K562 (cell line): ENCODE measurements at regions not wholly inside any gene's neighbourhood (a gene's known extent, or its start where the extent isn't known, plus 50 kb on each side); places are given as distances from the start of the nearest gene placed in this dataset.

Experiments used
- ATAC-seq: fragments of 200-7000 bp; cut with Tn5 transposase; 3 replicates; pipeline ENCODE4 v1.9.1; 2020; ENCODE audit warnings: moderate library complexity
- BruUV-seq: library from RNA; stranded (reverse); fragments of 400-500 nt; replicated peaks from 2 replicates; lab custom pipeline; 2021; lab: Mats Ljungman, UMichigan
- CTCF ChIA-PET: fragments of 300-600 bp; formaldehyde crosslinking; extraction: SDS; loops from one replicate; lab custom pipeline; 2021; ENCODE audit warnings: low intra/inter-chr PET ratio; lab: Yijun Ruan, JAX
- POLR2A ChIA-PET: fragments of 300-600, 350-650 bp; sonication (Branson Sonifier 250); formaldehyde crosslinking; extraction: SDS; loops from one replicate; lab custom pipeline; 2021; ENCODE audit warnings: antibody characterized with exemption, inconsistent platforms; lab: Yijun Ruan, JAX
- DNase-seq, 4 experiments: peaks; one replicate each; pipeline versions ENCODE4 v3.0.0 to v3.0.0-alpha.2; 2011 to 2018; ENCODE audit warnings: low spot score in 3 of 4, mixed read lengths in 3 of 4; ENCODE audit errors: extremely low read depth in 1 of 4
- FAIRE-seq: peaks from 2 replicates; lab custom pipeline; 2011; peaks lifted over from hg19 to GRCh38; lab: Jason Lieb, UNC
- H2AFZ ChIP-seq: 2 replicates; pipeline ENCODE4 v1.6.0; 2011; ENCODE audit warnings: low read depth, low read length, control low read depth, inconsistent platforms
- H3K27ac ChIP-seq: fragments of 200-600 bp; 3 replicates; pipeline ENCODE4 v1.8.0; 2011; ENCODE audit warnings: low read depth, mild to moderate bottlenecking, control low read depth, inconsistent platforms, low read length, moderate library complexity, mixed read lengths; ENCODE audit errors: extremely low read depth
- H3K27me3 ChIP-seq, 2 experiments: fragments of 300-600 bp in 1 of 2; 2 replicates in 1 of 2; 3 replicates in 1 of 2; pipeline versions ENCODE4 v1.6.0 to v1.8.0; 2011; ENCODE audit warnings: inconsistent platforms in 2 of 2, low read length in 2 of 2, mild to moderate bottlenecking in 1 of 2, mixed read lengths in 1 of 2, moderate library complexity in 1 of 2; ENCODE audit not compliant: control insufficient read depth in 2 of 2, insufficient read depth in 2 of 2
- H3K36me3 ChIP-seq: fragments of 300-600 bp; 3 replicates; pipeline ENCODE4 v1.8.0; 2011; ENCODE audit warnings: mild to moderate bottlenecking, low read length, inconsistent platforms; ENCODE audit not compliant: control insufficient read depth, insufficient read depth
- H3K4me1 ChIP-seq, 2 experiments: fragments of 200-600 bp in 1 of 2; replicated peaks in 1 of 2; 2 replicates in 1 of 2; 3 replicates in 1 of 2; pipeline versions ENCODE4 v1.5.1 to v1.8.0; 2011; ENCODE audit warnings: inconsistent platforms in 2 of 2, low read length in 2 of 2, mild to moderate bottlenecking in 1 of 2, mixed read lengths in 1 of 2, moderate library complexity in 1 of 2; ENCODE audit not compliant: control insufficient read depth in 2 of 2, insufficient read depth in 2 of 2
- H3K4me2 ChIP-seq: 2 replicates; pipeline ENCODE4 v1.6.1; 2011; ENCODE audit warnings: low read length, control low read depth, inconsistent platforms, mixed read lengths; ENCODE audit not compliant: insufficient read depth
- H3K4me3 ChIP-seq: fragments of 200-600 bp; sonication (generic), shearing (Covaris generic); 2 replicates; pipeline ENCODE4 v1.5.1; 2016; ENCODE audit warnings: control low read depth, inconsistent platforms
- H3K79me2 ChIP-seq: fragments of 200-600 bp; 3 replicates; pipeline ENCODE4 v1.8.0; 2011; ENCODE audit warnings: low read length, inconsistent platforms; ENCODE audit not compliant: control insufficient read depth, insufficient read depth
- H3K9ac ChIP-seq, 2 experiments: 2 replicates each; pipeline versions ENCODE4 v1.6.0 to v1.6.1; 2011; ENCODE audit warnings: low read depth in 2 of 2, low read length in 2 of 2, control low read depth in 1 of 2, inconsistent platforms in 1 of 2, mild to moderate bottlenecking in 1 of 2, mixed read lengths in 1 of 2; ENCODE audit not compliant: insufficient read depth in 1 of 2
- H3K9me1 ChIP-seq: one replicate; pipeline ENCODE4 v1.6.0; 2011; ENCODE audit warnings: inconsistent platforms, mild to moderate bottlenecking, low read length, moderate library complexity; ENCODE audit not compliant: control insufficient read depth, insufficient read depth
- H3K9me3 ChIP-seq: replicated peaks from 2 replicates; pipeline ENCODE4 v1.5.1; 2011; ENCODE audit warnings: low read depth, low read length, inconsistent platforms; ENCODE audit not compliant: control insufficient read depth, insufficient read depth
- H4K20me1 ChIP-seq: replicated peaks from 2 replicates; pipeline ENCODE4 v1.6.1; 2011; ENCODE audit warnings: low read length, inconsistent platforms, mixed read lengths; ENCODE audit not compliant: control insufficient read depth, insufficient read depth
- ADNP ChIP-seq: fragments of 200-800 bp; sonication (Bioruptor generic); IDR thresholded peaks from 2 replicates; pipeline ENCODE4 v1.6.1; 2016; ENCODE audit warnings: missing genetic modification characterization, missing compliant biosample characterization
- ARNT ChIP-seq, 2 experiments: fragments of 450-650 bp; IDR thresholded peaks; 2 replicates each; pipeline ENCODE4 v1.6.1; 2016; ENCODE audit warnings: mild to moderate bottlenecking in 1 of 2
- CEBPG ChIP-seq, 3 experiments: fragments of 200-800 bp in 1 of 3; sonication (Bioruptor generic) in 1 of 3; sonication (generic) in 1 of 3; formaldehyde crosslinking in 1 of 3; IDR thresholded peaks in 2 of 3; conservative IDR thresholded peaks in 1 of 3; 2 replicates each; pipeline versions ENCODE4 v1.6.1 to v1.8.0; 2016 to 2022; ENCODE audit warnings: missing compliant biosample characterization in 2 of 3, missing genetic modification characterization in 2 of 3, mild to moderate bottlenecking in 1 of 3, missing genetic modification reagents in 1 of 3
- DIDO1 ChIP-seq: fragments of 450-650 bp; IDR thresholded peaks from 2 replicates; pipeline ENCODE4 v1.6.1; 2016; ENCODE audit warnings: low read depth, missing biosample characterization, missing genetic modification characterization
- EP300 ChIP-seq: IDR thresholded peaks from 2 replicates; pipeline ENCODE4 v1.6.1; 2012; ENCODE audit warnings: low read length, improper control_type of control experiment
- FOXA3 ChIP-seq, 2 experiments: fragments of 450-650 bp in 1 of 2; sonication (generic) in 1 of 2; formaldehyde crosslinking; IDR thresholded peaks in 1 of 2; conservative IDR thresholded peaks in 1 of 2; 2 replicates each; pipeline versions ENCODE4 v1.4.0 to v1.8.0; 2020 to 2022; ENCODE audit warnings: mild to moderate bottlenecking in 2 of 2, missing genetic modification reagents in 1 of 2
- IRF1 ChIP-seq: sonication (generic); formaldehyde crosslinking; IDR thresholded peaks from 2 replicates; pipeline ENCODE4 v1.8.0; 2022; ENCODE audit warnings: missing genetic modification reagents, mild to moderate bottlenecking, borderline replicate concordance
- KDM1A ChIP-seq, 2 experiments: fragments of 450-650 bp; IDR thresholded peaks; 2 replicates each; pipeline ENCODE4 v1.6.1; 2016; ENCODE audit warnings: mild to moderate bottlenecking in 2 of 2
- MAFG ChIP-seq: fragments of 450-650 bp; conservative IDR thresholded peaks from 2 replicates; pipeline ENCODE4 v1.6.1; 2016; ENCODE audit warnings: missing genetic modification characterization, missing compliant biosample characterization
- NCOR1 ChIP-seq: fragments of 450-650 bp; IDR thresholded peaks from 2 replicates; pipeline ENCODE4 v1.6.1; 2016; ENCODE audit warnings: mild to moderate bottlenecking, moderate library complexity
- POLR2A ChIP-seq: fragments of 450-650 bp; conservative IDR thresholded peaks from 2 replicates; pipeline ENCODE4 v1.6.1; 2016
- POLR2AphosphoS2 ChIP-seq: IDR thresholded peaks from 2 replicates; pipeline ENCODE4 v1.6.1; 2012; ENCODE audit warnings: low read length, improper control_type of control experiment
- POLR2B ChIP-seq: fragments of 450-650 bp; IDR thresholded peaks from 2 replicates; pipeline ENCODE4 v1.6.1; 2018; ENCODE audit warnings: low read depth; ENCODE audit not compliant: partially characterized antibody
- RBM34 ChIP-seq: fragments of 200-400 bp; formaldehyde crosslinking; IDR thresholded peaks from 2 replicates; pipeline ENCODE4 v1.6.1; 2018; ENCODE audit warnings: low read length, borderline replicate concordance; ENCODE audit not compliant: insufficient read depth
- SNAPC5 ChIP-seq: fragments of 250-450 bp; sonication (Bioruptor Pico); IDR thresholded peaks from 2 replicates; pipeline ENCODE4 v1.8.0; 2021; ENCODE audit warnings: moderate library complexity, mild to moderate bottlenecking, inconsistent platforms
- ZFP30 ChIP-seq: fragments of 250-450 bp; sonication (Bioruptor Pico); IDR thresholded peaks from 2 replicates; pipeline ENCODE4 v1.8.0; 2022; ENCODE audit warnings: moderate library complexity, mild to moderate bottlenecking, inconsistent platforms, borderline replicate concordance
- ZNF140 ChIP-seq: fragments of 250-450 bp; sonication (Bioruptor Pico); IDR thresholded peaks from 2 replicates; pipeline ENCODE4 v1.8.0; 2021; ENCODE audit warnings: moderate library complexity, mild to moderate bottlenecking, inconsistent platforms
- ZNF217 ChIP-seq: sonication (generic); formaldehyde crosslinking; IDR thresholded peaks from 2 replicates; pipeline ENCODE4 v1.8.0; 2022; ENCODE audit warnings: mild to moderate bottlenecking, missing genetic modification reagents
- WGBS: fragments of 100-300 bp; shearing (Covaris generic); methylation state at CpG from one replicate; pipeline ENCODE4 v1.1.6; 2016; ENCODE audit warnings: low coverage, mixed read lengths; ENCODE audit not compliant: insufficient coverage; ENCODE audit errors: missing lambda C conversion rate; 5-methylcytosine and 5-hydroxymethylcytosine counted together
- in situ Hi-C: fragments of 300-500 bp; cut with MboI; formaldehyde crosslinking; loops from 4 replicates; pipeline ENCODE4 v1.15.0; 2018; ENCODE audit warnings: inconsistent platforms, mixed read lengths
- intact Hi-C: fragments of 100-400 bp; cut with micrococcal nuclease; formaldehyde crosslinking; loops from 2 replicates; pipeline ENCODE4 v1.14.2; 2022

GRCh38 chr2:180927030-180927686, 53.2 kb upstream of the UBE2E3 start:
- no peaks in the 10 kb centered on the region for H3K4me1 ChIP-seq
- in situ Hi-C loops, result no loop called here
- intact Hi-C loops, result no loop called here
- H3K27me3 ChIP-seq, result no peaks in the 10 kb centered on the region
- H3K9me3 ChIP-seq, result no peaks in the 10 kb centered on the region
- ChIA-PET CTCF (no interaction called here), POLR2A (no interaction called here)
- no peak overlapping the region for H3K4me3 ChIP-seq
- no peaks in the 10 kb centered on the region for H3K36me3 ChIP-seq
- H3K79me2 ChIP-seq, result no peaks in the 10 kb centered on the region
- 2% methylated on average over 3 of the region's 3 CpGs for WGBS
- DNase-seq (no peak), FAIRE-seq (no peak), ATAC-seq (no peak)
- no TSS peak for BruUV-seq
- H3K9me1 ChIP-seq, result no peaks in the 10 kb centered on the region
- no peak overlapping the region for H3K4me2 ChIP-seq
- no peak overlapping the region for H3K9ac ChIP-seq
- H4K20me1 ChIP-seq, result no peaks in the 10 kb centered on the region
- no peak overlapping the region for H3K27ac ChIP-seq
- H2AFZ ChIP-seq, result no peak overlapping the region
- TF ChIP-seq ZNF217 (CRISPR knock-in tag) (no peak), ZNF140 (CRISPR knock-in tag) (no peak), POLR2B (no peak)

GRCh38 chr2:180925700-180926099, 54.7 kb upstream of the UBE2E3 start:
- POLR2A ChIA-PET, result no interaction called here
- TF ChIP-seq NCOR1, result no peak
- TF ChIP-seq POLR2AphosphoS2, result no peak
- no peak for TF ChIP-seq SNAPC5 (CRISPR knock-in tag)
- TF ChIP-seq POLR2A, result no peak
- no peak for TF ChIP-seq EP300
- TF ChIP-seq DIDO1 (tag), result no peak
- TF ChIP-seq MAFG, result no peak
- no peak for TF ChIP-seq IRF1 (CRISPR knock-in tag)
- TF ChIP-seq FOXA3 (CRISPR knock-in tag; conservative IDR thresholded peaks at IDR 0.05 in 1 of 2, IDR thresholded peaks at IDR 0.05 in 1 of 2), result no peak
- no peak for TF ChIP-seq ADNP
- TF ChIP-seq KDM1A (IDR thresholded peaks at IDR 0.05), result no peak
- TF ChIP-seq ARNT (IDR thresholded peaks at IDR 0.05), result no peak
- no peak for TF ChIP-seq CEBPG (CRISPR knock-in tag; IDR thresholded peaks at IDR 0.05)
- TF ChIP-seq CEBPG (tag; conservative IDR thresholded peaks at IDR 0.05 in 1 of 2, IDR thresholded peaks at IDR 0.05 in 1 of 2), result no peak
- TF ChIP-seq ZFP30 (CRISPR knock-in tag), result no peak
- no peak for TF ChIP-seq RBM34

More at GRCh38 chr2:180925700-180926099, 54.7 kb upstream of the UBE2E3 start:
- no peaks in the 10 kb centered on the region for H3K9me1 ChIP-seq
- no TSS peak for BruUV-seq
- CTCF ChIA-PET, result no interaction called here
- no peak overlapping the region for H3K9ac ChIP-seq
- WGBS, result 12% methylated on average over 2 of the region's 2 CpGs
- H3K36me3 ChIP-seq, result no peaks in the 10 kb centered on the region
- no peak for FAIRE-seq
- no peaks in the 10 kb centered on the region for H3K27me3 ChIP-seq
- intact Hi-C loops (no loop called here), in situ Hi-C loops (no loop called here)
- no peak overlapping the region for H2AFZ ChIP-seq
- H3K4me3 ChIP-seq, result no peak overlapping the region
- H3K4me1 ChIP-seq, result no peaks in the 10 kb centered on the region
- ATAC-seq, result no peak
- H3K79me2 ChIP-seq, result no peaks in the 10 kb centered on the region
- no peak overlapping the region for H3K4me2 ChIP-seq
- no peak for DNase-seq
- H3K27ac ChIP-seq, result no peak overlapping the region
- H3K9me3 ChIP-seq, result no peaks in the 10 kb centered on the region
- no peaks in the 10 kb centered on the region for H4K20me1 ChIP-seq
